Spinal cord (tissue), 9 donors: ENCODE measurements at regions not wholly inside any gene's neighbourhood (a gene's known extent, or its start where the extent isn't known, plus 50 kb on each side); places are given as distances from the start of the nearest gene placed in this dataset.
"Not testable (repeated sequence)": the region's sequence is repeated elsewhere in the genome, so short reads cannot be mapped to it uniquely, and the experiment has no call there.

Experiments
- DNase-seq, 6 donors: peaks; one replicate each; pipeline versions ENCODE4 v3.0.0 to v3.0.0-alpha.2; 2013 to 2015; ENCODE audit warnings: low spot score in 6 of 6, low read depth in 4 of 6
- H3K27ac ChIP-seq: one replicate; pipeline ENCODE4 v1.5.1; 2013; ENCODE audit warnings: low read depth, low read length, control low read depth
- H3K27me3 ChIP-seq: one replicate; pipeline ENCODE4 v1.6.1; 2013; ENCODE audit warnings: low read length; ENCODE audit not compliant: control insufficient read depth, insufficient read depth
- H3K36me3 ChIP-seq: one replicate; pipeline ENCODE4 v1.6.1; 2013; ENCODE audit warnings: low read length; ENCODE audit not compliant: control insufficient read depth, insufficient read depth
- H3K4me1 ChIP-seq: one replicate; pipeline ENCODE4 v1.6.1; 2013; ENCODE audit warnings: low read length; ENCODE audit not compliant: control insufficient read depth, insufficient read depth
- H3K4me3 ChIP-seq: one replicate; pipeline ENCODE4 v1.5.1; 2013; ENCODE audit warnings: low read depth, low read length, control low read depth
- H3K9me3 ChIP-seq: one replicate; pipeline ENCODE4 v1.6.1; 2013; ENCODE audit warnings: low read length; ENCODE audit not compliant: control insufficient read depth, insufficient read depth
- WGBS: methylation state at CpG from one replicate; pipeline ENCODE4 v1.1.5; 2013; ENCODE audit warnings: missing lambda C conversion rate; ENCODE audit not compliant: insufficient coverage; 5-methylcytosine and 5-hydroxymethylcytosine counted together
- donor health status: healthy.

GRCh38 chrX:47302396-47302795 is 68.0 kb upstream of the ZNF157 start:
- H3K36me3 ChIP-seq: no peaks in the 10 kb centered on the region
- H3K27me3 ChIP-seq: peaks cover 2% of the 10 kb centered on the region
- DNase-seq: no peak
- H3K27ac ChIP-seq: no peak overlapping the region
- no peaks in the 10 kb centered on the region for H3K9me3 ChIP-seq
- H3K4me1 ChIP-seq: no peaks in the 10 kb centered on the region
- 58% methylated on average over 3 of the region's 4 CpGs for WGBS
- H3K4me3 ChIP-seq: no peak overlapping the region

- not testable (repeated sequence) for DNase-seq, H3K27me3 ChIP-seq, H3K36me3 ChIP-seq, H3K9me3 ChIP-seq, H3K27ac ChIP-seq, H3K4me3 ChIP-seq, H3K4me1 ChIP-seq
- 80% methylated on average over 1 of the region's 7 CpGs for WGBS
These were observed 63.8 kb upstream of the ZNF157 start for GRCh38 chrX:47306471-47307023.

- H3K9me3 ChIP-seq: no peaks in the 10 kb centered on the region
- peak in 2 of 6 donors; percentile 62 to 82 for DNase-seq
These were observed 58.2 kb upstream of the ZNF157 start for GRCh38 chrX:47311932-47312774.

GRCh38 chrX:47313056-47313455 is 57.3 kb upstream of the ZNF157 start:
- H3K4me1 ChIP-seq: peaks cover 3% of the 10 kb centered on the region
- WGBS: 60% methylated on average over 4 of the region's 5 CpGs
- H3K27me3 ChIP-seq: no peaks in the 10 kb centered on the region
- no peaks in the 10 kb centered on the region for H3K9me3 ChIP-seq
- H3K4me3 ChIP-seq: no peak overlapping the region
- DNase-seq: peak in 2 of 6 donors; percentile 17 to 47
- H3K27ac ChIP-seq: no peak overlapping the region
- H3K36me3 ChIP-seq: no peaks in the 10 kb centered on the region

More at GRCh38 chrX:47311932-47312774, 58.2 kb upstream of the ZNF157 start:
- H3K4me1 ChIP-seq: peaks cover 3% of the 10 kb centered on the region
- no peaks in the 10 kb centered on the region for H3K27me3 ChIP-seq
- H3K36me3 ChIP-seq: no peaks in the 10 kb centered on the region
- WGBS: 52% methylated on average over 11 of the region's 19 CpGs
- no peak overlapping the region for H3K27ac ChIP-seq
- no peak overlapping the region for H3K4me3 ChIP-seq

- no peak overlapping the region for H3K4me3 ChIP-seq
- WGBS: 14% methylated on average over 9 of the region's 14 CpGs
These were observed 53.9 kb upstream of the ZNF157 start for GRCh38 chrX:47316276-47317025.

More at GRCh38 chrX:47316276-47317025, 53.9 kb upstream of the ZNF157 start:
- peak in 4 of 6 donors; percentile 26 to 96 (median 80) for DNase-seq
- Histone ChIP-seq H3K4me1 (peaks cover 3% of the 10 kb centered on the region), H3K36me3 (no peaks in the 10 kb centered on the region), H3K27me3 (no peaks in the 10 kb centered on the region), H3K9me3 (no peaks in the 10 kb centered on the region), H3K27ac (peak overlapping the region; percentile 6)
